Stimulated activated memory B cell treated with anti-CD40 and anti-IgM and Interleukin-4, amounts not matched to agents 10 μg/mL and 1 μg/mL and 100 μg/mL, for 72 hours (primary cell): ENCODE measurements at regions not wholly inside any gene's neighbourhood (a gene's known extent, or its start where the extent isn't known, plus 50 kb on each side); places are given as distances from the start of the nearest gene placed in this dataset.
"Not testable (repeated sequence)": the region's sequence is repeated elsewhere in the genome, so short reads cannot be mapped to it uniquely, and the experiment has no call there.

Experiments used
- ATAC-seq: fragments of 150-1000 bp; cut with Tn5 transposase; 2 replicates; pipeline ENCODE4 v1.10.0; 2021
- H3K27ac Mint-ChIP-seq: one replicate; pipeline ENCODE4 v1.8.0; 2022; ENCODE audit warnings: mild to moderate bottlenecking, mixed read lengths
- H3K27me3 Mint-ChIP-seq: one replicate; pipeline ENCODE4 v1.8.0; 2022; ENCODE audit warnings: mixed read lengths
- H3K36me3 Mint-ChIP-seq: one replicate; pipeline ENCODE4 v1.8.0; 2022; ENCODE audit warnings: mixed read lengths
- H3K4me1 Mint-ChIP-seq: one replicate; pipeline ENCODE4 v1.8.0; 2022; ENCODE audit warnings: mixed read lengths
- H3K4me3 Mint-ChIP-seq: one replicate; pipeline ENCODE4 v1.8.0; 2022; ENCODE audit warnings: mild to moderate bottlenecking, moderate library complexity, mixed read lengths
- H3K9me3 Mint-ChIP-seq: one replicate; pipeline ENCODE4 v1.8.0; 2022; ENCODE audit warnings: mixed read lengths

DNA sequence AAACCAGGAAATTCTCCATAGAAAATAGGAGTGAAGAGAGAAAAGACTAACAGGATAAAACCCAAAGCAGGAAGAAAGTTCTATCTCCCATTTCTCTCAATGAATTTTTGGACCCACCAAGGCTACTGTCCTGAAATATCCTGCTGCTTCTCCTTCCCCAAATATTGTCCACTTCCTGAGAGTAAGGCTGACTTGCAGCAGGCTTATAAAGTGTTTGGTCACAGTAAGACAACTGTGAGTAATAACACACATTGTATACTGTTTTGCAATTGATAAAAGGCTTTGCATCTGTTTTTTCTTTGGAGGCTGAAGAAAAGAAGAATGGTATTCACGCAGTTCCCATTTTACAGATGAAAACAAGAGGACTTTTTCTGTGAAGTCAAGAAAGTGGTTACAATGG lies 52.8 kb downstream of the FOXD4L6 start:
- Mint-ChIP-seq H3K4me1 (peaks cover 20% of the 10 kb centered on the region), H3K27me3 (peaks cover 40% of the 10 kb centered on the region)
- not testable (repeated sequence) for H3K27ac Mint-ChIP-seq, H3K4me3 Mint-ChIP-seq, H3K36me3 Mint-ChIP-seq, H3K9me3 Mint-ChIP-seq, ATAC-seq

DNA sequence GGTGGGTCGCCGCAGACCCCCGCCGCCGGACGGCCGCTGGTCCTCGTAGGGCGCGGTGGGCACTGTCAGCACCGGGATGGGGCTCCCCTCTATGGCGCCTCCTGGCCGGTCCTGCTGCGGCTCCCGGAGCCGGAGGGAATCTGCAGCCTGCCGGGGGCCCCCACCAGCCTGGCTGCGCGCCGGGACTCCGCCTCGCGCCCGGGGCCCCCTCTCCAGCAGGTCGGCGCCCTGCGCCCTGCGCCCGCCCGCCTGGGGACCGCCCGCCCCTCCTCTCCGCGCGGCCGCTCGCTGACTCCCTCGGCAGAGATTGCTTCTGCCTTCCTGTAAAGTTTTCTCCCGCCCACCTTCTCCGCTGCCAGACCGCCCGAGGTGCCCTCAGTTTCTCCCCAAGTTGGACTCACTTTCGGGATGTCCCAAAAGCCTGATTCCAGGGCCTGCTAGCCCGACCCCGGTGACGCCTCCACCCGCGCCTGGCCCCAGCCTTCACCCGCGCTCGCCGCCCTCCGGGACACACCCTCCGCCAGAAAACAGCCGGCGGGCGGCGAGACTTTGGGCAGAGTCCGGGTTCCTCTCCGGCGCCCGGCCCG lies 54.0 kb downstream of the FOXD4L6 start:
- not testable (repeated sequence) for H3K9me3 Mint-ChIP-seq, H3K27ac Mint-ChIP-seq, H3K36me3 Mint-ChIP-seq
- Mint-ChIP-seq H3K4me3 (peak overlapping the region; percentile 88), H3K4me1 (peaks cover 20% of the 10 kb centered on the region), H3K27me3 (peaks cover 40% of the 10 kb centered on the region)
- ATAC-seq, result peak; percentile 72

DNA sequence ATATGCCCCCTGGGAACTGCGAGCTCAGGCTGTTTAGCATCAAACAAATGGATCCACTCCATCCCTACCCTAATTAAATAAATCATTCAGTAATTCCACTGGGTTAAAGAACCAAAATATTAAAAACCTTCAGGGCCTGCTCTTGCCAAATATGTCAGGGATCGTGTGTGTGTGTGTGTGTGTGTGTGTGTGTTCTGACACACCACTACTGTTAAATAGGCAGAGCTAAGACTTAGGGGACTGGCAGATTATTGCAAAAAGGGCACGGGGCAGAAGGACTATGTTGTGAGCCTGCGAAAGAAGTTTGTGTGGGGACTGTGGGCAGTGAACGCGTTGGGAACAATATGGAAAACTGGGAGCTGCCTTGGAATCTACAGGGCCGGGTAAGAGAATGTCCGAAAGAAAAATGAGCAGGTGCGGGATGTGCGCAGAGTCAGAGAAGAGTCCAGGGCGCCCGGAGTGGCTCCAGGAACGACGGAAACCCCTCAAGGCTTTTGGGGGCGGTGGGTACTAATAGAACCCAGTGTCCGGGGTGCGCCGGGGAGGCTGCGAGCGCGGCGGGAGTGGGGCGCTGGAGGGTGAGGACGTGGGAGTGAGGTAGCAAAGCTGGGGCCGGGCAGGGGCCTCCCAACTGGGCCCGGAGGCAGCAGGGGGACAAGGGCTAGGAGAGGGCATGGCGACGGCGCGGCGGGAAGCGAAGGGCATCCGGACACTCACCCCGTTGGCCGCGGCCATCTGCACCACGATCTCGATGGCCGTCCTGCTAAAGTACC lies 54.8 kb downstream of the FOXD4L6 start:
- peak overlapping the region; percentile 48 for H3K4me3 Mint-ChIP-seq
- not testable (repeated sequence) for H3K9me3 Mint-ChIP-seq, H3K27ac Mint-ChIP-seq, H3K36me3 Mint-ChIP-seq
- peak; percentile 32 for ATAC-seq
- peaks cover 40% of the 10 kb centered on the region for H3K27me3 Mint-ChIP-seq
- H3K4me1 Mint-ChIP-seq, result peaks cover 20% of the 10 kb centered on the region

DNA sequence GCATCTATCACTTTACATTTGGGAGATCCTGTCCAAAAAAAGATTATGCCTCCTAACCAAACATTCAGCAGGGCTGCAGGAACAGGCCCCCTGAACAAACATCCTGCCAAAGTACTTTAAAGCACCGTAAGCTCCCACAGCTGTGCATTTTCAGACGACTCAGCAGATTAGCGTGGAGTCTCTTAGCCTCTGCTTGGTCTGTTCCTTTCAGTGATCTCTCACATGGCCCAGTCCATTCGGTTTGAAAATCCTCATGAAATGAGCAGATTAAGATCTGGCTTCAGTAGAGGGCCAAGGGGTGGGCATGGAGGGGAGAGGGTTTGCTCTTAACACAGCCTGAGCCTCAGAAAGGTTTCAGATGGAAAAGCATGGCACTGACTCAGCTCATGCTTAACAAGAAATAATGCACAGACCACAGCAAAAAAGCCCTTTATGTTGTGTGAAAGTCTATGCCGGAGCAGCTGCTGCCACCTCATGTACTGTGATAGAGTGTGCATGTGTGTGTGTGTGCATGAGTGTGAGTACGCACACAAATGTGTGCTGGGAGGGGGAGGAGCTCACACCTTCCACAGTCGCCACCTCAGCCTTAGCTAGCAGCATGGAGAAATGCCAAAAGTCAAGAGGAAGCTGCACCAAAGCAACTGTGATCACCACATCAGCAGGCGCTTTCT lies 64.2 kb downstream of the FOXD4L6 start:
- not testable (repeated sequence) for H3K27ac Mint-ChIP-seq, H3K9me3 Mint-ChIP-seq, H3K4me3 Mint-ChIP-seq, H3K27me3 Mint-ChIP-seq, H3K36me3 Mint-ChIP-seq
- peak; percentile 55 for ATAC-seq
- H3K4me1 Mint-ChIP-seq, result peaks cover 10% of the 10 kb centered on the region

DNA sequence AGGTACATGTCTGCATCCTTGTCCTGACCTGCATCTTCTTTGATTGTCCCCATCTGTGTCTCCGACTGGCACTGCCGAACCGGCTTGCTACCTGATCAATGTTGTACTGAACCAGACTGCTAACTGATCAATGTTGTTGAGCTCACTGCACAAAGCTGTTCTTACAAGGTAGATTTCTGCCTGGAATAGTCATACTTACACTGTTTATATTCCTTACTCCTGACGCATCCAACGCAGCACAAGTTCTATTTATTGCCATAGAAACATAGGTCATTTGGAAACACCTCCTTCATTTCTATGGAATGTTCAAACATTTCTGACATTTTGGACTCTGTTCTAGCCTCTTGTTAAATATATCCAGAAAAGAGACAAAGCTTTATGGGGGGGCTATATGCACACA lies 65.2 kb downstream of the FOXD4L6 start:
- not testable (repeated sequence) for ATAC-seq, H3K4me3 Mint-ChIP-seq, H3K36me3 Mint-ChIP-seq, H3K27ac Mint-ChIP-seq, H3K9me3 Mint-ChIP-seq, H3K27me3 Mint-ChIP-seq
- peaks cover 10% of the 10 kb centered on the region for H3K4me1 Mint-ChIP-seq

DNA sequence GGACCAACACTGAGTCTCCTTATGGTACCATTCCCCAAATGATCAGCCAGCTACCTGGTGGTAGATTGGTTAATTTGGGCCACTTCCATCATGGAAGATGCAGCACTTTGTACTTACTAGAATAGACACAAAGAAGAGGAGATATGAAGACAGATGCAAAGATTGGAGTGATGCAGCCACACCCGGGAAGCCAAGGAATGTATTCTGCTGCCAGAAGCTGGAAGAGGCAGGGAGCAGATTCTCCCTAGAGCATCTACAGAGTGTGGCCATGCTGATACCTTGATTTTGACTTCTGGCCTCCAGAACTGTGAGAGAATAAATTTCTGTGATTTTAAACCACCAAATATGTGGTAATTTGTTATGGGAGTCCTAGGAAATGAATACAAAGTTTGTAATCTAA lies 68.9 kb downstream of the FOXD4L6 start:
- not testable (repeated sequence) for H3K27ac Mint-ChIP-seq, H3K4me1 Mint-ChIP-seq, H3K27me3 Mint-ChIP-seq, H3K4me3 Mint-ChIP-seq, H3K9me3 Mint-ChIP-seq, ATAC-seq
- H3K36me3 Mint-ChIP-seq, result peaks cover 21% of the 10 kb centered on the region

DNA sequence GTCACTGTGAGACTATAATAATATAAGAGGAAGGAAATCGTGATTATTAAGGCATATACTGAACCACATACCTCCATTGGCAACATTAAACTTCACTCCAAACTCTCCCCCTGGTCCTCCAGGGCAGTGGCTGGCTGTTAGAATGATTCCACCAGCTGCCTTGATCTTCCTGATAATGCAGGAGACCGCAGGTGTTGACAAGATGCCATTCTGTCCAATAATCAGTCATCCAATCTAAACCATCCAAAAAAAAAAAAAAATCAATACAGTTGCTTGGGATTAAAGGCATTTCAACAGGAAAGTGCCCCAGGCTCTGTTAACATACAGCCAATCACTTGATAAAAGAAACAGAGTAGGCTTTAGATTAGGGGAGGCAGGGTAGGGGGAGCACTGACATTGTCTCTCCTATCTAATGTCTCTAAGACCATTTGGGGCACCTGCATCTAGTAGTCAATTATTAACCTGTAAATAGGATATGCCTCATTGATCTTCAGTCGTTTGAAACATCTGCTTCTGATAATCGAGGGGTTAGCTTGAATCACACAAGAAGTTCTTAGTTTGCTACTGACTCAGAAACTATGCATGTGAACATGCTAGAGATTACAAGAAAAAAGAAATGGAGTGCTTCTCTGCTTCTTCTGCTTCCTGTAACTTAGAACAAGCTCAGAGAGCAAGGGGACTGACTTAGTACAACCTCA lies 74.7 kb downstream of the FOXD4L6 start:
- ATAC-seq, result not testable (repeated sequence)

DNA sequence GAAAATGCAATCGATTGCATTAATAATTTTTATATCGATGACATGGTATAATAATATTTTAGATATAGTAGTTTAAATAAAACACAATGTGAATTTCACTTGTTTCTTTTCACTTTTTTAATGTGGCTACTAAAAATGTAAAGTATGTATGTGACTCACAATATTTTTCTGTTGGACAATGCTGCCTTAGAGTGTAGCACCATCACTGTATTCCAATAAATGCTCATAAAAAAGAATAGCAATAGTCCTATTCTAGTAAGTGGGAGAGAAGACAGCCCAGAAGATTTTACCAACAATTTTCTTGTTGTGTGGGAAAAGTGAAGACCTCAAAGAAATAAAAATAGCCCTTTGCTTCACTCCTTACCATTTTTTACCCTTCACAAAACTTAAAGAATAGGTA lies 79.8 kb downstream of the FOXD4L6 start:
- peaks cover 10% of the 10 kb centered on the region for H3K9me3 Mint-ChIP-seq
- not testable (repeated sequence) for ATAC-seq, H3K4me1 Mint-ChIP-seq, H3K27ac Mint-ChIP-seq, H3K27me3 Mint-ChIP-seq, H3K4me3 Mint-ChIP-seq
- peaks cover 30% of the 10 kb centered on the region for H3K36me3 Mint-ChIP-seq

More for the DNA sequence above, 74.7 kb downstream of the FOXD4L6 start:
- H3K27ac Mint-ChIP-seq, H3K4me3 Mint-ChIP-seq, H3K27me3 Mint-ChIP-seq, H3K4me1 Mint-ChIP-seq: not testable (repeated sequence)
- H3K36me3 Mint-ChIP-seq, result peaks cover 49% of the 10 kb centered on the region
- H3K9me3 Mint-ChIP-seq, result peaks cover 10% of the 10 kb centered on the region

DNA sequence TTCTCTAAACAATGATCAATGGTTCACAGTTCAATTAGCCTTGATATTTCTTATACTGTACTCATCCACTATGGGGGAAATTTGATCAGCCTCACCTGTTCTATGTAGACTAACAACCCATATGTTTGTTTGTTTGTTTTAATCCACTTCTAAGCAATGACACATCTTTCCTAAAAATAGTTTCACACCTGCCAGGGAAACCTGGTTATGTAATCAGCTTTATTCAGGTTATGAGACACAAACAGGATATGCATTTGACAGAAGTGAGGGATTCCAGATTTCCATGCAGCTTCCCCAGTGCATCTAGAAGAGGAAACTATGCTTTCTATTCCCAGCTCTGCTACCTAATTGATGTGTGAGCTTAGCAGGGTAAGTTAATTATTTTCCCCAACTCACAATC lies 80.7 kb downstream of the FOXD4L6 start:
- H3K27ac Mint-ChIP-seq, H3K4me1 Mint-ChIP-seq, H3K4me3 Mint-ChIP-seq, H3K27me3 Mint-ChIP-seq, ATAC-seq: not testable (repeated sequence)
- Mint-ChIP-seq H3K9me3 (peaks cover 10% of the 10 kb centered on the region), H3K36me3 (peaks cover 36% of the 10 kb centered on the region)

DNA sequence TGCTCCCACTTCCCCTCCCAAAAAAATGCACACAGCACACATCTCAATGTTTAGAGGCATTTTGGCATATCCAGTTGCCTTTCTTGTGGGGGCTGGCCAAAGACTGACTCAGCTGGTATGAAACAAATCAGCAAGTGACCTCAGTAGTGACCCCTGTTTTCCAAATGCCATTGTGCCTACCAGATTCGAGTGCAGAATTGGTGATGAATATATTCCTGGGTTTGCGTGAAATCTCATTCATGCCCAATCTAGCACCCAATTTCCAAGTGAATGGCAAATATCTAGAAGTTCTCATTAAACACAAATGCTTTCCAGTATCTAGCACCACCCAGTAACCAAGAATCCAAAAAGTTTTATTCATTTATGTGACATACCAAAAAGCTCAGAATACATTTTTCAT lies 83.6 kb downstream of the FOXD4L6 start:
- H3K27me3 Mint-ChIP-seq, H3K4me3 Mint-ChIP-seq, ATAC-seq, H3K4me1 Mint-ChIP-seq, H3K27ac Mint-ChIP-seq, H3K9me3 Mint-ChIP-seq: not testable (repeated sequence)
- H3K36me3 Mint-ChIP-seq, result peaks cover 31% of the 10 kb centered on the region

DNA sequence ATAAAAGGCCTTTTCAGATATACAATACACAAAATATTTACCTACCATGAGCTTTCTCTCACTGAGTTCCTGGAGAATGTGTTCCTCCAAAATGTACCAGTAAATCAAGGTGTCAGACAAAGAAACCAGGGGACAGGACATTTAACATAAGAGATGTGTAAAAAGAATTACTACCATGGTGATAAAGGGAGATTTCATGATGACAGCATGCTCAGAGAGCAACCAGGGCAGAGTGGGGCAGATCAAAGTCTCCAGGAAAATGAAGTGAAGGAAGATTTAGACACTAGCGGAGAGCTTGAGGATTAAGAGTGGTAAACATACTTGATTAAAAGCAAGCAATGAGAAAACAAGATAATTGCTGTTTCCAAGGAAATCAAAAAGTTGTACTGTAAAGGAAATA lies 85.0 kb downstream of the FOXD4L6 start:
- H3K36me3 Mint-ChIP-seq, result peaks cover 27% of the 10 kb centered on the region
- H3K4me3 Mint-ChIP-seq, H3K9me3 Mint-ChIP-seq, ATAC-seq, H3K27me3 Mint-ChIP-seq, H3K27ac Mint-ChIP-seq, H3K4me1 Mint-ChIP-seq: not testable (repeated sequence)

DNA sequence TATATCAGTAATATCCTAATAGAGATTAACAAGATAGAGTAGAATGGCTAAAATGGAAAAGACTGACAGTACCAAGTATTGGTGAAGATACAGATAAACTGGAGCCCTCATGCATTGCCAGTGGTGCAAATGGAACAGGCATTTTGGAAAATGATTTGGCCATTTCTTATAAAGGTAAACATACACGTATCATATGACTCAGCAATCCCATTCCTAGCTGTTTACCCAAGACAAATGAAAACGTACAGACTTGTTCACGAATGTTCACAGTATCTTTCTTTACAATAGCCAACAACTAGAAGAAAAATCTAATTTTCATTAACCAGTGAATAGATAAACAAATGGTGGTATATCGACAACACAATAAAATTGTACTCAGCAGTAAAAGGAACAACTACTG lies 86.4 kb downstream of the FOXD4L6 start:
- not testable (repeated sequence) for H3K4me3 Mint-ChIP-seq, H3K4me1 Mint-ChIP-seq, H3K27me3 Mint-ChIP-seq, H3K27ac Mint-ChIP-seq, ATAC-seq, H3K9me3 Mint-ChIP-seq
- H3K36me3 Mint-ChIP-seq, result peaks cover 36% of the 10 kb centered on the region

DNA sequence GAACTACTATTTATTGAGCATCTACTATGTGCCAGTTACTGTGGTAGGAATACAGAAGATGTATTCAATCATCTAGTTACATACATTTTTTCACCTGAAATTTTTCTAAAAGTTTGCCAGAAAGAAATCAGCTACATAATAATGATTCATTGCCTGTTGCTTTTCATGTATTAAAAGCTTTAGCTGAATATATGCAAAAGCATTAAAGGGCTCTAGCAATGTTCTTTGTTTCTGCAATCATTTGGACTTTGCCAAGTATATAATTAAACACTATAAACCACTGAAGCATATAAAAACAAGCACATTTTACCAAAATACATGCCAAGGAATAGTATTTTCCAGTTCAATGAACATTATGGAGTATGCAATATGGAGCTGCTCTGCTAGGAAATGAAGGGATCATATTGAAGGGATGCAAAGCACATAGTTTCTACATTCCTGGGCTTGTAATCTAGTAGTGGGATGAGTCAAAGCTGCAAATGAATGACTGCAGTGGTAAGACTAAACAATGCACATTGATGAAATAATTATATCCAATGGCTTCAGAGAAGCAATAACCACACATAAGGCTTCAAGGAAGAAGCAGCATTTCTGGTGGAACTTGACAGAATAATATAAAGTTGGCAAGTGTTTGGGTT lies 87.7 kb downstream of the FOXD4L6 start:
- H3K4me3 Mint-ChIP-seq, H3K27ac Mint-ChIP-seq, ATAC-seq, H3K9me3 Mint-ChIP-seq, H3K27me3 Mint-ChIP-seq, H3K4me1 Mint-ChIP-seq: not testable (repeated sequence)
- H3K36me3 Mint-ChIP-seq, result peaks cover 36% of the 10 kb centered on the region

DNA sequence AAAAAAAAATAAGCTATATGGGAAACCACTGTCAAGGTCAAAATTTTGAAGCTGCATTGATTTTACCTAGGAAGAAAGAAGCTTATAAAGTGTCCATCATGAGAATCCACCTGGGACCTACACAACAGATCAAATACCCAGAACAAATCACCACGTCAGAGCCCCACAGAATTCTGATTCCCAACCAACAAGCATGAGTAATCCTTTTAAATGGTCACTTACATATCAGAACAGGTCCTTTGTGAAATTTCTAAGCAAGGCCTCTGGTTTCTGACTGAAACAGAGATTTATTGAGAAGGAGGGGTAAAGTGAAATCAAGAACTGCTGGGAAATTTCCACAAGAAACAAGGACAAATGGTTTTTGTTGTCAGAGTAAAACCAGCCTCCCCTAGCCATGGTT lies 93.2 kb downstream of the FOXD4L6 start:
- H3K27ac Mint-ChIP-seq, ATAC-seq, H3K9me3 Mint-ChIP-seq, H3K27me3 Mint-ChIP-seq, H3K4me3 Mint-ChIP-seq, H3K4me1 Mint-ChIP-seq: not testable (repeated sequence)
- H3K36me3 Mint-ChIP-seq, result peaks cover 21% of the 10 kb centered on the region

DNA sequence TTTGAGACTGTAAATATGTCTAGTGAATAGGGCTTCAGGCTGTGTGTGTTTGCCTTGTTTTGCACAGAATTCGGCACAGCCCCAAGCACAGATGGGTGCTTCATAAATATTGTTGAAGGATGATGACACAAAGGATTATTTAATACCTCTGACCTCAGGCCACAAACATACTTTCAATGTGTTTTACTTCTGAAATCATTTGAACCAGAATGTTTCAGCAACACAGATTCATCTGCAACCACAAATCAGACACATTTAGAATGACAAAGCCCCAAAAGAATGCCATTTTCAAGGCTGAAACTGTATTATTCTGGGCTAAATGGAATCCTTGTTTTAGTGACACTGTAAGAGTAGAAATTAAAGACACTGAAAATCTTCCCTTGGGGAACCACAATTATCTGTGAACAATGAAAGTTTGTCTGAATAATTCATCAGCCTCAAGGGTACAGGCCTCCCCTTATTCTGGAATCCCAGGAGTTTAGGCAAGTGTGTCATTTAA lies 93.7 kb downstream of the FOXD4L6 start:
- not testable (repeated sequence) for H3K27me3 Mint-ChIP-seq, ATAC-seq, H3K9me3 Mint-ChIP-seq, H3K4me1 Mint-ChIP-seq, H3K4me3 Mint-ChIP-seq, H3K27ac Mint-ChIP-seq
- peaks cover 16% of the 10 kb centered on the region for H3K36me3 Mint-ChIP-seq
